C4-2B (cell line): ENCODE measurements at regions not wholly inside any gene's neighbourhood (a gene's known extent, or its start where the extent isn't known, plus 50 kb on each side); places are given as distances from the start of the nearest gene placed in this dataset.

Source experiments
- H3K27ac ChIP-seq: fragments of 450-650 bp; 2 replicates; pipeline ENCODE4 v1.5.1; 2017
- CTCF ChIP-seq: fragments of 450-650 bp; conservative IDR thresholded peaks from 2 replicates; pipeline ENCODE4 v1.5.1; 2017; ENCODE audit warnings: mild to moderate bottlenecking
- ZFX ChIP-seq: fragments of 450-650 bp; IDR thresholded peaks from 2 replicates; pipeline ENCODE4 v1.6.1; 2017

- no peak overlapping the region for H3K27ac ChIP-seq
- TF ChIP-seq CTCF (peak; percentile 34), ZFX (no peak)
Measured at GRCh38 chr5:31029925-31030324, 163.6 kb upstream of the CDH6 start.

- TF ChIP-seq ZFX: no peak
- TF ChIP-seq CTCF: no peak
- no peak overlapping the region for H3K27ac ChIP-seq
Measured at GRCh38 chr5:31027721-31028120, 165.8 kb upstream of the CDH6 start.

- no peak for TF ChIP-seq ZFX
- no peak for TF ChIP-seq CTCF
- no peak overlapping the region for H3K27ac ChIP-seq
Measured at GRCh38 chr5:31023105-31023504, 170.4 kb upstream of the CDH6 start.

- no peak overlapping the region for H3K27ac ChIP-seq
- TF ChIP-seq CTCF (no peak), ZFX (no peak)
Measured at GRCh38 chr5:31021181-31021624, 172.3 kb upstream of the CDH6 start.

- no peak for TF ChIP-seq CTCF
- TF ChIP-seq ZFX: no peak
- H3K27ac ChIP-seq: no peak overlapping the region
Measured at GRCh38 chr5:31008231-31008630, 185.3 kb upstream of the CDH6 start.

- TF ChIP-seq ZFX (no peak), CTCF (peak; percentile 7; the same call in 1 of the 2 replicates)
- H3K27ac ChIP-seq: no peak overlapping the region
Measured at GRCh38 chr5:31007672-31008071, 185.8 kb upstream of the CDH6 start.

- H3K27ac ChIP-seq: no peak overlapping the region
- TF ChIP-seq CTCF: no peak
- TF ChIP-seq ZFX: no peak
Measured at GRCh38 chr5:31000287-31000686, 193.2 kb upstream of the CDH6 start.
